ENCODE measurements at regions not wholly inside any gene's neighbourhood (a gene's known extent, or its start where the extent isn't known, plus 50 kb on each side); places are given as distances from the start of the nearest gene placed in this dataset.

DNA sequence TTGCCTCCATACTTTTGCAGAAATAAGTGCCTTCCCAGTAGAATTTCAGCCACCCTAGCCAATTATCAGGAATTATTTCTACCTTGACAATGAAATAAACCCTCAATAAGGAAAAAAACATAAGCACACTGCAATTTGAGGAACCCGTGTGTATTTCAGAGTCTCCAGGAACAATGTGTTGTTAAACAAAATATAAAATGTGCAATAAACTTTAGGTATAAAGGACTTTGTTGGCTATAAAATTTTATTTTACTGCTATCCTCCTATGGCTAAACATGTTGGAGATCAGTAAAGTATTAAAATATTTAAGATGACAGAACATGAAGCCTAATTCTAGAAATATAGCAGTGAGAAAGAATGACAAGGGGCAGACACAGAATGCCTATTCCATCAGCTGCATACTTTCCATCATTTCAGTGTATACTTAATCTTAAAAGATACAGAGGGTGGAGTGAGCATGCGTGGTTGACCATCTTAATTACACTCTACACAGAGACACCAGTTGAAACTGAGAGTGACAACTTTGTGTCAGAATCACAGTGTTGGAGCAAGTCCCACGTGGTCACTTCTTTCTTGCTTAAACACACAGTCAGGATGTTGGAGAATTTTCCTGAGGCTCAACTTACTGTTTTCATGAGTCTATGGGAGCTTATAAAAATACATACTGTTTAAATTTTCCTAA is 79.0 kb upstream of the SUCLG2 start:
- Histone ChIP-seq H3K79me2 (ENCODE audit: control insufficient read depth, low read length) (no peaks in the 10 kb centered on the region), H3K4me1 (ENCODE audit: control insufficient read depth, low read length) (no peaks in the 10 kb centered on the region), H3K36me3 (ENCODE audit: control insufficient read depth, low read length) (no peaks in the 10 kb centered on the region), H3K9me3 (ENCODE audit: control insufficient read depth, insufficient read depth, low read length) (no peaks in the 10 kb centered on the region; the same call in 1 of the 2 replicates), H3K27me3 (ENCODE audit: control insufficient read depth, low read length) (no peaks in the 10 kb centered on the region), H3F3A (ENCODE audit: control insufficient read depth, insufficient read depth) (no peaks in the 10 kb centered on the region), H3K27ac (ENCODE audit: low read depth, low read length) (no peak overlapping the region), H3K4me3 (ENCODE audit: low read length) (no peak overlapping the region), H3K9me2 (replicated peaks; ENCODE audit: control insufficient read depth, low read length) (no peaks in the 10 kb centered on the region), H4K20me1 (ENCODE audit: control insufficient read depth, insufficient read depth, low read depth, low read length) (no peaks in the 10 kb centered on the region), H3K4me2 (ENCODE audit: low read length) (no peak overlapping the region)
- no peak for TF ChIP-seq EZH2phosphoT487 (IDR thresholded peaks at IDR 0.05; ENCODE audit: borderline replicate concordance, low read length)
- TF ChIP-seq, protein P1, sequence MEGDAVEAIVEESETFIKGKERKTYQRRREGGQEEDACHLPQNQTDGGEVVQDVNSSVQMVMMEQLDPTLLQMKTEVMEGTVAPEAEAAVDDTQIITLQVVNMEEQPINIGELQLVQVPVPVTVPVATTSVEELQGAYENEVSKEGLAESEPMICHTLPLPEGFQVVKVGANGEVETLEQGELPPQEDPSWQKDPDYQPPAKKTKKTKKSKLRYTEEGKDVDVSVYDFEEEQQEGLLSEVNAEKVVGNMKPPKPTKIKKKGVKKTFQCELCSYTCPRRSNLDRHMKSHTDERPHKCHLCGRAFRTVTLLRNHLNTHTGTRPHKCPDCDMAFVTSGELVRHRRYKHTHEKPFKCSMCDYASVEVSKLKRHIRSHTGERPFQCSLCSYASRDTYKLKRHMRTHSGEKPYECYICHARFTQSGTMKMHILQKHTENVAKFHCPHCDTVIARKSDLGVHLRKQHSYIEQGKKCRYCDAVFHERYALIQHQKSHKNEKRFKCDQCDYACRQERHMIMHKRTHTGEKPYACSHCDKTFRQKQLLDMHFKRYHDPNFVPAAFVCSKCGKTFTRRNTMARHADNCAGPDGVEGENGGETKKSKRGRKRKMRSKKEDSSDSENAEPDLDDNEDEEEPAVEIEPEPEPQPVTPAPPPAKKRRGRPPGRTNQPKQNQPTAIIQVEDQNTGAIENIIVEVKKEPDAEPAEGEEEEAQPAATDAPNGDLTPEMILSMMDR (IDR thresholded peaks at IDR 0.05; ENCODE audit: low read depth, low read length, poor library complexity, severe bottlenecking), result no peak

DNA sequence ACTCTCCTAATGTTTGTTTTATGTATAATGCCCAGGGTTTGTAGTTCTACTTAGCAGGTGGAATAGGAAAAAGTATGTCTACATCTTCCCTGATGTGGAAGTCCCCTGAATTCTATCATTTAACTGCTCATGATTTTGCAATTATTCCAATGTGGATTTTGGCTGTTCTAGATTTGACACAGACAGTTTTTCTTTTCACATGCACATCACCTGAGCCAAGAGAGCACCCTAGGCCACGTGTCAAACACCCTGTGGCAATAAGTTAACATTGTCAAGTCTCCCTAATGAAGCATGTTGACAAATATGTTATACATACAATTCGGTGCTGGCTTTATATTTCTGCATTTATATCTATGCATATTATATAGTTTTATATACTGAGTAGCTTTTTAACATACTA is 70.0 kb upstream of the SUCLG2 start:
- Histone ChIP-seq H3K27me3 (ENCODE audit: control insufficient read depth, low read length) (no peaks in the 10 kb centered on the region), H3F3A (ENCODE audit: control insufficient read depth, insufficient read depth) (no peaks in the 10 kb centered on the region), H3K4me3 (ENCODE audit: low read length) (no peak overlapping the region), H3K4me2 (ENCODE audit: low read length) (no peak overlapping the region), H3K9me3 (ENCODE audit: control insufficient read depth, insufficient read depth, low read length) (peaks cover 6% of the 10 kb centered on the region; the same call in 1 of the 2 replicates), H3K9me2 (replicated peaks; ENCODE audit: control insufficient read depth, low read length) (no peaks in the 10 kb centered on the region), H3K4me1 (ENCODE audit: control insufficient read depth, low read length) (no peaks in the 10 kb centered on the region), H3K36me3 (ENCODE audit: control insufficient read depth, low read length) (no peaks in the 10 kb centered on the region), H3K27ac (ENCODE audit: low read depth, low read length) (no peak overlapping the region), H4K20me1 (ENCODE audit: control insufficient read depth, insufficient read depth, low read depth, low read length) (no peaks in the 10 kb centered on the region), H3K79me2 (ENCODE audit: control insufficient read depth, low read length) (no peaks in the 10 kb centered on the region)
- TF ChIP-seq EZH2phosphoT487 (IDR thresholded peaks at IDR 0.05; ENCODE audit: borderline replicate concordance, low read length), result no peak
- TF ChIP-seq, protein P1 (IDR thresholded peaks at IDR 0.05; ENCODE audit: low read depth, low read length, poor library complexity, severe bottlenecking), result no peak

DNA sequence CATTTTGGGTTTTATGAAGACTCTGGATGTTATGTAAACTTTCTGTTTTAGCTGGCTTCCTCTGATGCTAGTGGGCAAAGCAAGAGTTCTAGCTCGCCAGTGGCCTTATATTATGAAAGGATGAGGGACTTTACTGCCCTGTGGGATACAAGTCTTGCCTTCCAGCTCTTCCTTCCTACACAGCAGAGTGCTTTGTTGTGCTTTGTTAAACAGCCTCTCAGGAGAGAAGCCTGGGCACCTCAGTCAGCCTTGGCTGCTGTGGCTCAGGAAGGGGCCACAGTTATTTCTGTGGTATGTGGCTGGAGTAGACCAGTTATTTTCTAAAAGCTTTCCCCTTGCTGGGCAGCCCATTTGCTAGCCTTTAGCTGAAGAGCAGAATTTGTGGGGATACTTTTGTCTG is 69.5 kb upstream of the SUCLG2 start:
- H3K4me1 ChIP-seq (ENCODE audit: control insufficient read depth, low read length), result no peaks in the 10 kb centered on the region
- peaks cover 6% of the 10 kb centered on the region; the same call in 1 of the 2 replicates for H3K9me3 ChIP-seq (ENCODE audit: control insufficient read depth, insufficient read depth, low read length)
- H3K4me3 ChIP-seq (ENCODE audit: low read length), result no peak overlapping the region
- no peaks in the 10 kb centered on the region for H4K20me1 ChIP-seq (ENCODE audit: control insufficient read depth, insufficient read depth, low read depth, low read length)
- no peaks in the 10 kb centered on the region for H3K79me2 ChIP-seq (ENCODE audit: control insufficient read depth, low read length)
- H3K9me2 ChIP-seq (replicated peaks; ENCODE audit: control insufficient read depth, low read length), result no peaks in the 10 kb centered on the region
- H3K27ac ChIP-seq (ENCODE audit: low read depth, low read length), result no peak overlapping the region
- no peak overlapping the region for H3K4me2 ChIP-seq (ENCODE audit: low read length)
- no peaks in the 10 kb centered on the region for H3K36me3 ChIP-seq (ENCODE audit: control insufficient read depth, low read length)
- H3F3A ChIP-seq (ENCODE audit: control insufficient read depth, insufficient read depth), result no peaks in the 10 kb centered on the region
- TF ChIP-seq EZH2phosphoT487 (IDR thresholded peaks at IDR 0.05; ENCODE audit: borderline replicate concordance, low read length), result no peak
- TF ChIP-seq, protein P1 (IDR thresholded peaks at IDR 0.05; ENCODE audit: low read depth, low read length, poor library complexity, severe bottlenecking), result no peak
- H3K27me3 ChIP-seq (ENCODE audit: control insufficient read depth, low read length), result no peaks in the 10 kb centered on the region
